Activated CD4-positive, alpha-beta T cell treated with anti-CD3 and anti-CD28 coated beads for 1 hour (primary cell): ENCODE measurements at regions not wholly inside any gene's neighbourhood (a gene's known extent, or its start where the extent isn't known, plus 50 kb on each side); places are given as distances from the start of the nearest gene placed in this dataset.
A peak's percentile ranks its signal among the peaks of the same experiment; 100 is the strongest.

ENCODE experiments used
- DNase-seq: peaks from one replicate; pipeline ENCODE4 v3.0.0-alpha.2; 2020

GRCh38 chr14:22088614-22089342 lies 415.2 kb upstream of the OR4E1 start:
- no peak for DNase-seq

- DNase-seq, result no peak
Observed at GRCh38 chr14:22086131-22086530, 412.5 kb upstream of the OR4E1 start.

GRCh38 chr14:22084393-22085281 lies 411.0 kb upstream of the OR4E1 start:
- DNase-seq, result no peak

GRCh38 chr14:22081337-22081736 lies 407.7 kb upstream of the OR4E1 start:
- no peak for DNase-seq

- no peak for DNase-seq
Observed at GRCh38 chr14:22079766-22080165, 406.1 kb upstream of the OR4E1 start.

- no peak for DNase-seq
Observed at GRCh38 chr14:22073801-22074200, 400.2 kb upstream of the OR4E1 start.

GRCh38 chr14:22071006-22071405 lies 397.4 kb upstream of the OR4E1 start:
- no peak for DNase-seq

- peak; percentile 31 for DNase-seq
Observed at GRCh38 chr14:22070119-22070982, 396.7 kb upstream of the OR4E1 start.

GRCh38 chr14:22065347-22065746 lies 391.7 kb upstream of the OR4E1 start:
- no peak for DNase-seq

GRCh38 chr14:22059201-22059600 lies 385.6 kb upstream of the OR4E1 start:
- DNase-seq, result no peak

- DNase-seq, result no peak
Observed at GRCh38 chr14:22052795-22053194, 379.2 kb upstream of the OR4E1 start.

GRCh38 chr14:22047115-22047514 lies 373.5 kb upstream of the OR4E1 start:
- no peak for DNase-seq

- no peak for DNase-seq
Observed at GRCh38 chr14:22046063-22046462, 372.4 kb upstream of the OR4E1 start.

- DNase-seq, result no peak
Observed at GRCh38 chr14:22044193-22044592, 370.6 kb upstream of the OR4E1 start.

GRCh38 chr14:22040781-22041125 lies 367.1 kb upstream of the OR4E1 start:
- no peak for DNase-seq

GRCh38 chr14:22039938-22040780 lies 366.5 kb upstream of the OR4E1 start:
- DNase-seq, result no peak

- DNase-seq, result no peak
Observed at GRCh38 chr14:22036541-22037239, 363.1 kb upstream of the OR4E1 start.

GRCh38 chr14:22026527-22026926 lies 352.9 kb upstream of the OR4E1 start:
- no peak for DNase-seq

GRCh38 chr14:22025879-22026278 lies 352.3 kb upstream of the OR4E1 start:
- DNase-seq, result no peak

GRCh38 chr14:22024137-22024536 lies 350.5 kb upstream of the OR4E1 start:
- DNase-seq, result no peak

GRCh38 chr14:22018890-22019289 lies 345.3 kb upstream of the OR4E1 start:
- no peak for DNase-seq

GRCh38 chr14:22012452-22012851 lies 338.8 kb upstream of the OR4E1 start:
- DNase-seq, result no peak
